DLD1 (cell line): ENCODE measurements at regions not wholly inside any gene's neighbourhood (a gene's known extent, or its start where the extent isn't known, plus 50 kb on each side); places are given as distances from the start of the nearest gene placed in this dataset.
"Not testable (repeated sequence)": the region's sequence is repeated elsewhere in the genome, so short reads cannot be mapped to it uniquely, and the experiment has no call there.

Source experiments
- in situ Hi-C: cut with HindIII; loops from 2 replicates; pipeline ENCODE4 v1.10.0; 2017; ENCODE audit warnings: low sequenced_read_pairs

GRCh38 chr4:27119239-27119638 lies 258.6 kb downstream of the STIM2 start:
- in situ Hi-C loops, result no loop called here

DNA sequence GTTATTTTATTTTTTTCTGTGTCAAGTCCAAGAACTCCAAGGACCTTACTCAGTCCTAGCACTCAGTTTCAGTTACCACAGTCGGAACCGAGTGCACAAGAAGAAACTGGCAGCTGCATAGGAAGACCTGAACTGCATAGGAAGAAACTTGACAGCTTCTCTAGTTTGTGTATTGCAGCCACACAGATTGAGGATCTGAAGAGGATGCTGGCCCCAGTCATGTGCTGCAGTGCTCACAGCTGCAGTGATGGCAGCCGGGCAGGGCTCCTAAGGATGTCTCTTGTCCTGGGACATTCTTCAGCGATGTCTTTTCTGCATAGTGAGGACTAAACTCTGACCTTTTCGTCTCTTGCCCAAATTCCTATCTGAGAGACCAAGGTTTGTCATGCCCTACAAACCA lies 261.2 kb downstream of the STIM2 start:
- in situ Hi-C loops, result no loop called here

DNA sequence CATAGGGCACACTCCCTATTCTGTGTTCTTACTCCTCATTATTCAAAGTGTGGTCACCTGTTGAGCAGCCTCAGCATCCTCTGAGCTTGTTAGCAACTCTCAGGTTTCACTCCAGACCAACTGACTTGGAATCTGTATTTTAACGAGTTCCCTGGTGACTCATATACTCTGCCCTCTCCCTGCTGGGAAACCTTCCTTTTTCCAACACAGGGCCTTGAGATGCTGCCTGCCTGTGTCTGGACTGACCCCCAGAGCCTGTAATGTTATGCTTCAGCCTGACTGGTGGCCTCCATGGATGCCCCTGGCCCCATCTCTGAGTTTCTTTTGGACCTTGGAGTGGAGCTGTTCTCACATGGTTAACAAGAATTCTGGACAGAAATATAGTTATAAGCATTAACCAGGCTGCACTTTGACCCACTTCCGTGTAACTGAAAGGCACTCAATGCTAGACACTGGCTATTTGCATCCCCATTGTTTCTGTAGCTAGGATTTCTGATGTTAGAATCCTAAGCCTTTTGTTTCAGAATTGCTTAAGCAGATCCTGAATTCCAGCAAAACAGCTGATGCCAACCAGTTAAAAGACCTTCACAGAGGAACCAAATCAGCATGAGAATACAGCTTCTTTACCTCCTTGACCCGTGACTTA lies 262.6 kb downstream of the STIM2 start:
- in situ Hi-C loops, result no loop called here

DNA sequence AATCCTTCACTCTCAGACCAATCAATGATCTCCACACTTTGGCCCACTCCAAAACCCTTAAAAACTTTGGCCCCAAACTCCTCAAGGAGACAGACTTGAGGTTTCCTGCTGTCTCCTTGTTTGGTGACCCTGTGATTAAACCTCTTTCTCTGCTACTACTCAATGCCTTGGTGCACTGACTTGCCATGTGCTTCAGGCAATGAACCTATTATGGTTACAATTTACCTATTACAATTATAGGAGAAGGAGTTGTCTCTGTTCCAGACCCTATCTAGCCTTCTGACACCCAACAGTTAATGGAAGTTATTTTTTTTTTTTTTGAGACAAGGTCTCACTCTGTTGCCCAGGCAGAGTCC lies 263.1 kb downstream of the STIM2 start:
- in situ Hi-C loops, result no loop called here

DNA sequence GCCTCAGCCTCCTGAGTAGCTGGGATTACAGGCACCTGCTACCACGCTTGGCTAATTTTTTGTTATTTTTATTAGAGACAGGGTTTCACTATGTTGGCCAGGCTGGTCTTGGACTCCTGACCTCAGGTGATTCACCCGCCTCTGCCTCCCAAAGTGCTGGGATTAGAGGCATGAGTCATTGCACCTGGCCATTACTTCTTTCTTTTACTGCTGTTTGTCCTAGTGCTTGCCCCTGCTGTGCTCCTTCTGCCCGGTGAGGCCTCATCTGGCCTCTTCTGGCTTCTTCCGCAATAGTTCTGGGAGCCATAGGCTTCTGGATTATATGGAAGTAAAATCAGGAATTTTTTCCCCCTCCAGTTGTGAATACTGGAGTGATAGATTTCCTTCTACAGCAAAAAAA lies 266.3 kb downstream of the STIM2 start:
- in situ Hi-C loops, result not testable (repeated sequence)

- in situ Hi-C loops, result no loop called here
Measured at GRCh38 chr4:27128443-27128842, 267.8 kb downstream of the STIM2 start.

- in situ Hi-C loops, result no loop called here
Measured at GRCh38 chr4:27129871-27130366, 269.3 kb downstream of the STIM2 start.

DNA sequence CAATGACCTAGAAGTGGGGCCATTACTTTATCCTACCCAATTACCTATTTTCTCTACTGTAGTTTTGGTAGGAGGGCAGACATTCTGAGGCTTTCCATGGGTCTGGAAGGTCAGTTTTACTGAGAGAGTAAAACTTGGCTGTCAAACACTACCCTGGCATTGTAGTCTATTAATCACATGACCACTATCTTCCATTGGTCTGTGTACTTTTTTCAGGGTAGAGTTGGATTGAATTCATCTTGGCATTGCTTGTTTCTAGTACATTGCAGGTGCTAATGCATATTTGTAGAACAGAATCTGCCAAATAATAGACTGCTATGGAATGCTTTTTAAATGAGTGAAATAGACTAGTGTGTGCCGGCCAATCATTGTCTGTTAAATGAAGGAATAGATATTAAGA lies 271.9 kb downstream of the STIM2 start:
- in situ Hi-C loops, result no loop called here

DNA sequence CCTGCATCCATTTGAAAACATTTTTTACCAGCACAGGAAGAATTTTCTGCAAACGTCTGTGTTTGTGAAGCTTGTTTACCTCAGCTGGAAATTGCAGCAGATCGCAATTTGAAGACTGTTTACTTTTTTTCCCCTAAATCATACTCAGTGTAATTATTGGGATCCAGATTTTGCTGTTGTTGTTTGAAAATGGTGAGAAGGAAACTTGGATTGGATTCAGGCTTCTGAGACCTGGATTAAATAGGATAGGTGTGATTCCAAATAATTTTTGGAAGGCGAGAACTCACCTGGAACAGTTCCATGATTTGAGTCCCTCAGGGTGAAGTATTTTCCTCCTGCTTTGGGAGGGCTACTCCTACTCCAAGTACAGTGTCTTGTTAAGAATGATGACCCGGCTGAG lies 279.8 kb downstream of the STIM2 start:
- in situ Hi-C loops, result no loop called here

DNA sequence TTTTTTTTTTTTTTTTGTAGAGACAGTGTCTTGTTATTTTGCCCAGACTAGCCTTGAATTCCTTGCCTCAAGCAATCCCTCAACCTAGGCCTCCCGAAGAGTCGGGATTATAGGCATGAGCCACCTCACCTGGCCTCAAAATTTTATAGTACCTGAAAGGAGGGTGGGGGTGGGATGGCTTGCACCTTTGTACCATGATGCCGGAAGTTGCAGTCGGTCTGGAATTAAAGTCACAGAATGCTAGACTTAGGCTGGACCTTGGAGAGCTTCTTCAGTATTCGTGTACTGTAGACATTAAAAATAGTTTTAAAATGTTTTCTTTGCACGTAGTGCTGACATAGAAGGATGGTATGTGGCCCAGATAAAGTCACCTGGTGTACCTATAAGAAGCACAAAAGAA lies 280.9 kb downstream of the STIM2 start:
- in situ Hi-C loops, result no loop called here

- in situ Hi-C loops, result no loop called here
Measured at GRCh38 chr4:27142841-27143240, 282.2 kb downstream of the STIM2 start.

- in situ Hi-C loops, result no loop called here
Measured at GRCh38 chr4:27145597-27145996, 285.0 kb downstream of the STIM2 start.

GRCh38 chr4:27148211-27148895 lies 287.7 kb downstream of the STIM2 start:
- in situ Hi-C loops, result no loop called here

- in situ Hi-C loops, result no loop called here
Measured at GRCh38 chr4:27149541-27150212, 289.0 kb downstream of the STIM2 start.

DNA sequence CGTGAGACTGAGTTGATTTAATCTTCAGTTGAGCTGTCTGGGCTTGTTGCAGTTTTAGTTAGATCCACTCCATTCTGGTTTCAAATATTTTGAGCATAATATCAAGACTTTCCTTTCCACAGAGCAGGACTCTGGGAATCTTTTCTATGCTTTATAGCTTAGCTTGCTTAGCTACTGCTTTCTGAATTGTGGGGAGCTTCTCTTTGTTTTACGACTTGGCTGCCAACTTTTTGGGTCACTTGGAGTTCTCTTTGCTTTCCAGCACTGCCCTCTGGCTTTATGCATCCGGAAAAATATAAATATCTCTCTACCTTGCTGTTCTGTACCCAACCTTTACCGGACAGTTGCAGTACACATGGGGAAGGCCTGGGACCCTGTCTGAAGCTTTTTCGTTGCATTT lies 292.1 kb downstream of the STIM2 start:
- in situ Hi-C loops, result no loop called here

DNA sequence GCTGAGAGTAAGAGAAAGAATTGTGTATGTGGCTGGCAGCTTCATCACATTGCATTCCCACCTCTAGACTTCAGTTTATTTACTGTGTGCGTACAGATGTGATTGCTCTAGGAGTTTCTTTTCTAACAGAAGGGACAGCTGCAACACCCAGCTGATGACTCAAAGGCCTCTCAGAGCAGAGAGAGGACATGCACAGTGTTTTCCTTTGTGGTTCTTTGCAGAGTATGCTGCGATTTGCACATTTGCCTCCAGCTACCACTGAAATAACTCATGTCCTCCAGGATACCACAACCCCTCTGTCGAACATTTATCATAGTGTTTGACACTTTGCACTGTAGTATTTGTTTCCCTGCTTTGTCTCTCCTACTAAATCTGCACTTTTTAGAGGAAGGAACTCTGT lies 294.1 kb downstream of the STIM2 start:
- in situ Hi-C loops, result no loop called here

GRCh38 chr4:27161191-27161590 lies 300.6 kb downstream of the STIM2 start:
- in situ Hi-C loops, result no loop called here

DNA sequence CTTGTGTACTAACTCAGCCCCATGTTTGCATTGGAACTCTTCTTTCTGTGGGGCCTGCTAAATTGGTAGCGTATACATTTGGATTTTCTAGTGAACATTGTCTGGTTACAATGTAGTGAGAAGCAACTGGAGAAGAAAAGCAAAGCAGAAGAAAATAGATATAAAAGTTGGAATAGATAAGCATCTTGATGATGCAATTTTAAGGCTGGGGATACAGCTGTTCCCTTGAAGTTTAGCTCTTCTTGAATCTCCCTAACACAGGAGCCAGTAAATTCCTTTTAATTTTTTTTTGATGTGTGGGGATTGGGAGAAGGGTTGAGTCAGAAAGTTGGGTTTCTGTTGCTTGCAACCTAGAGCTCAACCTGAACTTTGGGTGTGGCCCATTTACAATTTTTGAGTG lies 308.1 kb downstream of the STIM2 start:
- in situ Hi-C loops, result no loop called here

DNA sequence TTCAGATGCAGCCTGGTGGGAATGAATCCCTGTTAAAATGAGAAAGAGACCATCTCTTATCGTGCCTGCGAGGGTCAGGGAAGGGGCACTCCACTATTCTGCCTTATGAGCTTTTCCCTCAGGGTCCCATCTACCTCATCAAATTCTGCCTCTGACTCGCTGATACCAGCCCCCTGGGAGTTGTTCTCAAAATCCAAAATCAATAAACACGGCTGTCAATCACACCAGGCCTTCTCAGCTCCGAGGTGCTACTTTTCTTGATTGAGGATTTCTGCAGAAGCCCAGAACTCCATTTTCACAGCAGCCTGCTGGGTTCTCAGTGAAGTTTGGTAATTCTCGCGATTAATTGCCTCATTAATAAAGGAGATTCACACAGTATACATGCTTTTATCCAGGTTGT lies 312.6 kb downstream of the STIM2 start:
- in situ Hi-C loops, result no loop called here

DNA sequence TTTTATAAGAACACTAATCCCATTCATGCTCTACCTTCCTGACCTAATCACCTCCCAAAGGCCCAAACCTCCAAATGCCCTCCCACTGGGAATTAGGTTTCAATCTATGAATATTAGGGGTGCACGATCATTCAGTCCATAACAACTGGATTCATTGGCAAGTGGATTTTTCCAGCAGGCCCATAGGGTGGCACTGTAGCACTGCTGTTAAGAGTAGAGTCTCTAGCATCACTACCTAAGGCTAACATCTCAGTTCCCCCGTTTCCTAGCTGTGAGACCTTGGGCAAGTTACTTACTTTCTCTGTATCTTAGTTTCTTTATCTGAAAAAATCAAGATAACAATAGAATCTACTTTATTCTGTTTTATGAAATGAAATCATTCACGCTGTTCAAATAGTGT lies 315.8 kb downstream of the STIM2 start:
- in situ Hi-C loops, result no loop called here

DNA sequence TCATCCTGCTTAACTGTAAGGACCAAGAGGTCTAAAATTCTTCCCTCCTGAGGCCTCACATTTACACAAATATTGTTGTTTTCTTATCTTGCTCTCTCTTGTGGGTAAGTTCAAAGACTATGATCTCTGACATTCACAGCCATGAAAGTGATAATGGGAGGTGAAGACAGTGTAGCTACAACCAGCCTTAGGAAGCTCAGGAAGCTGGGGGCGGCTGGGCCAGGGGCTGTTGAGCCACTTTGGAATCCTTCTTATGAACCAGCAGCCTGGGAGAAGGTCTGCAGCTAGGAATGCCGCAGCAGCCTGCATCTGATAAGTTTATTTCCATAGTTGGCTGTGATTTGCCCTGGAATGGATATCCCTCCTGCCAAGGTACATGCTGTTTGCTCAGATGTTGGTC lies 316.2 kb downstream of the STIM2 start:
- in situ Hi-C loops, result no loop called here

- in situ Hi-C loops, result no loop called here
Measured at GRCh38 chr4:27178061-27178460, 317.4 kb downstream of the STIM2 start.
